ENCODE measurements at regions not wholly inside any gene's neighbourhood (a gene's known extent, or its start where the extent isn't known, plus 50 kb on each side); places are given as distances from the start of the nearest gene placed in this dataset.

- TF ChIP-seq, protein P1, sequence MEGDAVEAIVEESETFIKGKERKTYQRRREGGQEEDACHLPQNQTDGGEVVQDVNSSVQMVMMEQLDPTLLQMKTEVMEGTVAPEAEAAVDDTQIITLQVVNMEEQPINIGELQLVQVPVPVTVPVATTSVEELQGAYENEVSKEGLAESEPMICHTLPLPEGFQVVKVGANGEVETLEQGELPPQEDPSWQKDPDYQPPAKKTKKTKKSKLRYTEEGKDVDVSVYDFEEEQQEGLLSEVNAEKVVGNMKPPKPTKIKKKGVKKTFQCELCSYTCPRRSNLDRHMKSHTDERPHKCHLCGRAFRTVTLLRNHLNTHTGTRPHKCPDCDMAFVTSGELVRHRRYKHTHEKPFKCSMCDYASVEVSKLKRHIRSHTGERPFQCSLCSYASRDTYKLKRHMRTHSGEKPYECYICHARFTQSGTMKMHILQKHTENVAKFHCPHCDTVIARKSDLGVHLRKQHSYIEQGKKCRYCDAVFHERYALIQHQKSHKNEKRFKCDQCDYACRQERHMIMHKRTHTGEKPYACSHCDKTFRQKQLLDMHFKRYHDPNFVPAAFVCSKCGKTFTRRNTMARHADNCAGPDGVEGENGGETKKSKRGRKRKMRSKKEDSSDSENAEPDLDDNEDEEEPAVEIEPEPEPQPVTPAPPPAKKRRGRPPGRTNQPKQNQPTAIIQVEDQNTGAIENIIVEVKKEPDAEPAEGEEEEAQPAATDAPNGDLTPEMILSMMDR (IDR thresholded peaks at IDR 0.05; ENCODE audit: insufficient read depth, low read length, poor library complexity, severe bottlenecking), result no peak
- DNase-seq (ENCODE audit: low read depth), result no peak
- no peaks in the 10 kb centered on the region for H3K27me3 ChIP-seq (ENCODE audit: control insufficient read depth, insufficient read depth, low read length)
- H3K36me3 ChIP-seq (ENCODE audit: control insufficient read depth, insufficient read depth, low read length), result no peaks in the 10 kb centered on the region
- no peak overlapping the region for H3K4me3 ChIP-seq (ENCODE audit: low read depth, low read length)
Measured at GRCh38 chr21:18716578-18717138, 313.1 kb upstream of the TMPRSS15 start.

GRCh38 chr21:18722193-18722592 is 318.6 kb upstream of the TMPRSS15 start:
- H3K36me3 ChIP-seq (ENCODE audit: control insufficient read depth, insufficient read depth, low read length), result no peaks in the 10 kb centered on the region
- TF ChIP-seq, protein P1 (IDR thresholded peaks at IDR 0.05; ENCODE audit: insufficient read depth, low read length, poor library complexity, severe bottlenecking), result no peak
- no peaks in the 10 kb centered on the region for H3K27me3 ChIP-seq (ENCODE audit: control insufficient read depth, insufficient read depth, low read length)
- no peak for DNase-seq (ENCODE audit: low read depth)
- H3K4me3 ChIP-seq (ENCODE audit: low read depth, low read length), result no peak overlapping the region

- TF ChIP-seq, protein P1 (IDR thresholded peaks at IDR 0.05; ENCODE audit: insufficient read depth, low read length, poor library complexity, severe bottlenecking), result no peak
- no peaks in the 10 kb centered on the region for H3K27me3 ChIP-seq (ENCODE audit: control insufficient read depth, insufficient read depth, low read length)
Measured at GRCh38 chr21:18723171-18723570, 319.6 kb upstream of the TMPRSS15 start.

DNA sequence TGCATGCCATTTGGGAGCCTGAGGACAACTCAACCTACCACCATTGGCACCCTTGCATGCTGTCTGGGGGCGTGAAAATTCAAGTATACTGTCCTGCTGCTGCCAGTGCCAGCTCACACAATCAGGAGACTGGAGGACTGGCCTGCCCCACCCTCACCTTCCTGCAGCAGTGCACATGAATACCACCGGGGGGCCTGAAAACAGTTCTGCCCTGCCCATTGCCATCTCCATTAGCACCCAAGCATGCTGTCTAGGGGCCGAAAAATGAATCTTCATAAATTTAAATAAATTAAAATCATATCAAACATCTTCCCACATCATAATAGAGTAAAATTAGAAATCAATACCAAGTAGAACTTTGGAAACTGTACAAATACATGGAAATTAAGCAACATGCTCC is 322.1 kb upstream of the TMPRSS15 start:
- no peak for DNase-seq (ENCODE audit: low read depth)
- TF ChIP-seq, protein P1 (IDR thresholded peaks at IDR 0.05; ENCODE audit: insufficient read depth, low read length, poor library complexity, severe bottlenecking), result peak; percentile 43
- no peaks in the 10 kb centered on the region for H3K36me3 ChIP-seq (ENCODE audit: control insufficient read depth, insufficient read depth, low read length)
- H3K4me3 ChIP-seq (ENCODE audit: low read depth, low read length), result no peak overlapping the region
- no peaks in the 10 kb centered on the region for H3K27me3 ChIP-seq (ENCODE audit: control insufficient read depth, insufficient read depth, low read length)

More at GRCh38 chr21:18723171-18723570, 319.6 kb upstream of the TMPRSS15 start:
- Histone ChIP-seq H3K4me3 (ENCODE audit: low read depth, low read length) (no peak overlapping the region), H3K36me3 (ENCODE audit: control insufficient read depth, insufficient read depth, low read length) (no peaks in the 10 kb centered on the region)
- no peak for DNase-seq (ENCODE audit: low read depth)

- Histone ChIP-seq H3K4me3 (ENCODE audit: low read depth, low read length) (no peak overlapping the region), H3K27me3 (ENCODE audit: control insufficient read depth, insufficient read depth, low read length) (no peaks in the 10 kb centered on the region), H3K36me3 (ENCODE audit: control insufficient read depth, insufficient read depth, low read length) (no peaks in the 10 kb centered on the region)
- DNase-seq (ENCODE audit: low read depth), result no peak
- TF ChIP-seq, protein P1 (IDR thresholded peaks at IDR 0.05; ENCODE audit: insufficient read depth, low read length, poor library complexity, severe bottlenecking), result no peak
Measured at GRCh38 chr21:18741954-18742353, 338.4 kb upstream of the TMPRSS15 start.

DNA sequence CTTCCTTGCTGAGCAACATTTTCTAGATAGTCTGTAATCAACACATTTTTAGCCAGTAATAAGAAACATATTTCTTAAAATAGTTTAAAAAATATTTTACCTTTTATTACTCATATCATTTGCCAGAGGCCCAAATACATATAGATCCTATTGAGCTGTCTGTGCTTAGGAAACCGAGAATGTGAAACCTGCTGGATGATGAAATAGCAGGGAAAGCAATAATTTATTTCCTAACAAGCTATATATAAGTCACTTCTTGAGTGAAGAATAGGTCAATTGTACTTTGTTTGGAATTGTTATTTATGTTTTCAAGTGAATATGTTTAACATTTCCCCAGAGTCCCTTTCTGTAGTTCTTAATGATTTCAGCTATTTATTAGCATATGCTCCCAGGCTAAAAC is 339.9 kb upstream of the TMPRSS15 start:
- no peak for DNase-seq (ENCODE audit: low read depth)
- H3K4me3 ChIP-seq (ENCODE audit: low read depth, low read length), result no peak overlapping the region
- no peaks in the 10 kb centered on the region for H3K27me3 ChIP-seq (ENCODE audit: control insufficient read depth, insufficient read depth, low read length)
- TF ChIP-seq, protein P1 (IDR thresholded peaks at IDR 0.05; ENCODE audit: insufficient read depth, low read length, poor library complexity, severe bottlenecking), result no peak
- H3K36me3 ChIP-seq (ENCODE audit: control insufficient read depth, insufficient read depth, low read length), result no peaks in the 10 kb centered on the region
